ENCODE measurements at regions not wholly inside any gene's neighbourhood (a gene's known extent, or its start where the extent isn't known, plus 50 kb on each side); places are given as distances from the start of the nearest gene placed in this dataset.

GRCh38 chr13:77398825-77399620 lies 72.1 kb upstream of the MYCBP2 start:
- TF ChIP-seq ZBTB33 (IDR thresholded peaks at IDR 0.05; ENCODE audit: borderline replicate concordance, low read depth) (no peak), FOXM1 (IDR thresholded peaks at IDR 0.05; ENCODE audit: low read depth) (no peak), TAF1 (IDR thresholded peaks at IDR 0.05; ENCODE audit: borderline replicate concordance, low read depth, low read length) (no peak), RXRA (IDR thresholded peaks at IDR 0.05; ENCODE audit: borderline replicate concordance, low read depth) (no peak), CTCF (IDR thresholded peaks at IDR 0.05) (no peak), POLR2AphosphoS5 (IDR thresholded peaks at IDR 0.05; ENCODE audit: low read depth, low read length) (no peak), MXI1 (IDR thresholded peaks at IDR 0.05; ENCODE audit: low read depth, low read length) (no peak), REST (IDR thresholded peaks at IDR 0.05; ENCODE audit: low read depth, low read length) (no peak), SIN3A (IDR thresholded peaks at IDR 0.05; ENCODE audit: borderline replicate concordance, low read depth, low read length) (no peak), USF2 (IDR thresholded peaks at IDR 0.05; ENCODE audit: borderline replicate concordance, low read depth, low read length) (no peak), MAX (IDR thresholded peaks at IDR 0.05; ENCODE audit: low read depth) (no peak), EZH2phosphoT487 (IDR thresholded peaks at IDR 0.05; ENCODE audit: borderline replicate concordance, low read depth) (no peak), YY1 (IDR thresholded peaks at IDR 0.05; ENCODE audit: low read depth) (no peak)
